Panc1 (cell line): ENCODE measurements at regions not wholly inside any gene's neighbourhood (a gene's known extent, or its start where the extent isn't known, plus 50 kb on each side); places are given as distances from the start of the nearest gene placed in this dataset.
"Not testable (repeated sequence)": the region's sequence is repeated elsewhere in the genome, so short reads cannot be mapped to it uniquely, and the experiment has no call there.

Experiments
- ATAC-seq: fragments of 200-7000 bp; cut with Tn5 transposase; 2 replicates; pipeline ENCODE4 v1.9.1; 2020; ENCODE audit warnings: mild to moderate bottlenecking, moderate library complexity
- BruUV-seq: library from RNA; stranded (reverse); fragments of 400-500 nt; replicated peaks from 2 replicates; lab custom pipeline; 2021; lab: Mats Ljungman, UMichigan
- CTCF ChIA-PET: fragments of 300-600 bp; sonication (Branson Sonifier 250); formaldehyde crosslinking; loops from one replicate; lab custom pipeline; 2022; ENCODE audit warnings: antibody characterized with exemption; lab: Charles Lee
- POLR2A ChIA-PET: fragments of 300-600 bp; sonication (Branson Sonifier 250); formaldehyde crosslinking; loops from one replicate; lab custom pipeline; 2022; ENCODE audit warnings: antibody characterized with exemption; lab: Charles Lee
- DNase-seq: peaks from one replicate; pipeline ENCODE4 v3.0.0-alpha.2; 2010; ENCODE audit warnings: low read depth, low spot score
- H3K27ac ChIP-seq: 2 replicates; pipeline ENCODE4 v1.5.1; 2011; ENCODE audit warnings: mild to moderate bottlenecking, low read length, inconsistent platforms
- H3K27me3 ChIP-seq: fragments of 200-500 bp; sonication (Bioruptor generic); 2 replicates; pipeline ENCODE4 v1.6.0; 2014; ENCODE audit warnings: low read length, inconsistent platforms; ENCODE audit not compliant: control insufficient read depth, insufficient read depth
- H3K36me3 ChIP-seq: fragments of 200-500 bp; sonication (Bioruptor generic); 2 replicates; pipeline ENCODE4 v1.5.1; 2014; ENCODE audit warnings: inconsistent platforms, mild to moderate bottlenecking, low read length, moderate library complexity; ENCODE audit not compliant: control insufficient read depth, insufficient read depth
- H3K4me1 ChIP-seq: 2 replicates; pipeline ENCODE4 v1.5.1; 2011; ENCODE audit warnings: inconsistent platforms, mild to moderate bottlenecking, low read length, moderate library complexity; ENCODE audit not compliant: control insufficient read depth, insufficient read depth
- H3K4me3 ChIP-seq, 2 experiments: 2 replicates each; pipeline ENCODE4 v1.5.1; 2011 to 2012; ENCODE audit warnings: low read depth in 2 of 2, low read length in 2 of 2, mild to moderate bottlenecking in 2 of 2, inconsistent platforms in 1 of 2, moderate library complexity in 1 of 2
- H3K9me3 ChIP-seq: fragments of 200-500 bp; sonication (Bioruptor generic); 2 replicates; pipeline ENCODE4 v1.5.1; 2014; ENCODE audit warnings: low read depth, mild to moderate bottlenecking, inconsistent platforms, low read length, moderate library complexity; ENCODE audit not compliant: control insufficient read depth, insufficient read depth
- CTCF ChIP-seq: fragments of 450-650 bp; IDR thresholded peaks from 2 replicates; pipeline ENCODE4 v1.5.1; 2017; ENCODE audit warnings: mild to moderate bottlenecking
- POLR2AphosphoS5 ChIP-seq: IDR thresholded peaks from 2 replicates; pipeline ENCODE4 v1.6.1; 2012; ENCODE audit warnings: mild to moderate bottlenecking, low read depth, low read length, moderate library complexity
- REST ChIP-seq, 2 experiments: IDR thresholded peaks; 2 replicates each; pipeline ENCODE4 v1.6.1; 2011 to 2012; ENCODE audit warnings: low read depth in 2 of 2, control low read depth in 1 of 2, low read length in 1 of 2, mild to moderate bottlenecking in 1 of 2, moderate library complexity in 1 of 2; ENCODE audit not compliant: insufficient read depth in 1 of 2
- SIN3A ChIP-seq: IDR thresholded peaks from 2 replicates; pipeline ENCODE4 v1.6.1; 2012; ENCODE audit warnings: low read depth, mild to moderate bottlenecking, low read length, moderate library complexity, borderline replicate concordance; ENCODE audit not compliant: insufficient read depth
- TCF7L2 ChIP-seq: IDR thresholded peaks from 2 replicates; pipeline ENCODE4 v1.6.1; 2011; ENCODE audit warnings: mild to moderate bottlenecking, low read depth, low read length, inconsistent platforms
- in situ Hi-C: cut with HindIII; loops from 2 replicates; pipeline ENCODE4 v1.10.0; 2016; ENCODE audit warnings: low sequenced_read_pairs, low pct_unique_long_range_greater_than_20kb
- intact Hi-C: fragments of 100-400 bp; cut with micrococcal nuclease; formaldehyde crosslinking; loops from one replicate; pipeline ENCODE4 v1.10.0; 2022; ENCODE audit not compliant: unreplicated experiment

GRCh38 chr7:131933219-131933618, 376.8 kb upstream of the PODXL start:
- H3K36me3 ChIP-seq, POLR2A ChIA-PET, H3K27ac ChIP-seq, H3K4me1 ChIP-seq, DNase-seq, H3K4me3 ChIP-seq, intact Hi-C loops, ATAC-seq, BruUV-seq, H3K9me3 ChIP-seq, in situ Hi-C loops, H3K27me3 ChIP-seq, CTCF ChIA-PET: not testable (repeated sequence)

GRCh38 chr7:131932271-131932670, 375.8 kb upstream of the PODXL start:
- POLR2A ChIA-PET = no interaction called here
- Histone ChIP-seq H3K9me3 (no peaks in the 10 kb centered on the region), H3K4me1 (no peaks in the 10 kb centered on the region), H3K27me3 (peaks cover 2% of the 10 kb centered on the region; the same call in 1 of the 2 replicates), H3K27ac (no peak overlapping the region), H3K36me3 (no peaks in the 10 kb centered on the region), H3K4me3 (no peak overlapping the region)
- DNase-seq (no peak), ATAC-seq (no peak)
- no peak for TF ChIP-seq TCF7L2
- no peak for TF ChIP-seq POLR2AphosphoS5
- no peak for TF ChIP-seq CTCF
- no peak for TF ChIP-seq SIN3A
- CTCF ChIA-PET = no interaction called here
- BruUV-seq = no TSS peak
- intact Hi-C loops (no loop called here), in situ Hi-C loops (no loop called here)

- intact Hi-C loops (no loop called here), in situ Hi-C loops (no loop called here)
- ATAC-seq (no peak), DNase-seq (no peak)
- Histone ChIP-seq H3K4me3 (no peak overlapping the region), H3K4me1 (no peaks in the 10 kb centered on the region), H3K27ac (no peak overlapping the region), H3K27me3 (peaks cover 2% of the 10 kb centered on the region), H3K9me3 (no peaks in the 10 kb centered on the region), H3K36me3 (no peaks in the 10 kb centered on the region)
- no TSS peak for BruUV-seq
- TF ChIP-seq POLR2AphosphoS5 = no peak
- no peak for TF ChIP-seq TCF7L2
- no peak for TF ChIP-seq REST (IDR thresholded peaks at IDR 0.05; ENCODE audit: insufficient read depth in 1 of 2, low read depth in 2 of 2, low read length in 1 of 2)
- no peak for TF ChIP-seq SIN3A
- TF ChIP-seq CTCF = no peak
- ChIA-PET POLR2A (no interaction called here), CTCF (no interaction called here)
Observed at GRCh38 chr7:131931370-131931769, 374.9 kb upstream of the PODXL start.
